ENCODE measurements at regions not wholly inside any gene's neighbourhood (a gene's known extent, or its start where the extent isn't known, plus 50 kb on each side); places are given as distances from the start of the nearest gene placed in this dataset.

- Histone ChIP-seq H3K79me2 (ENCODE audit: insufficient read depth, low read length) (no peaks in the 10 kb centered on the region), H3K27me3 (ENCODE audit: control insufficient read depth in 1 of 2, insufficient read depth in 2 of 2, low read length in 2 of 2) (no peaks in the 10 kb centered on the region), H3K9ac (ENCODE audit: insufficient read depth, low read depth, low read length) (no peak overlapping the region), H3K4me1 (ENCODE audit: insufficient read depth, low read length) (no peaks in the 10 kb centered on the region), H3K4me3 (replicated peaks in 1 of 3; ENCODE audit: insufficient read depth in 1 of 3, low read depth in 2 of 3, low read length in 3 of 3) (no peak overlapping the region), H2AFZ (ENCODE audit: low read length) (no peak overlapping the region), H3K36me3 (replicated peaks in 1 of 2; ENCODE audit: control insufficient read depth in 1 of 2, insufficient read depth in 2 of 2, low read length in 2 of 2) (no peaks in the 10 kb centered on the region), H3K4me2 (ENCODE audit: low read depth, low read length) (no peak overlapping the region), H4K20me1 (ENCODE audit: insufficient read depth, low read length) (no peaks in the 10 kb centered on the region), H3K27ac (ENCODE audit: extremely low read length, insufficient read depth, low read length) (no peak overlapping the region), H3K9me3 (ENCODE audit: low read length) (peaks cover 54% of the 10 kb centered on the region)
- WGBS (ENCODE audit: low lambda C conversion rate): 0% methylated on average over 4 of the region's 4 CpGs
- DNase-seq (ENCODE audit: low spot score) (no peak), ATAC-seq (no peak), FAIRE-seq (no peak)
- ChIA-PET POLR2A (no interaction called here), CTCF (ENCODE audit: low intra/inter-chr PET ratio, low total read pairs) (no interaction called here)
- TF ChIP-seq MTERF4 (CRISPR knock-in tag; IDR thresholded peaks at IDR 0.05): no peak
- no peak for TF ChIP-seq HNF4G (IDR thresholded peaks at IDR 0.05; ENCODE audit: borderline replicate concordance, low read depth, low read length)
- TF ChIP-seq HNF4G (CRISPR knock-in tag; IDR thresholded peaks at IDR 0.05; ENCODE audit: borderline replicate concordance, low read depth): no peak
- no peak for TF ChIP-seq MATR3 (CRISPR knock-in tag; IDR thresholded peaks at IDR 0.05)
- no peak for TF ChIP-seq MLLT10 (CRISPR knock-in tag; IDR thresholded peaks at IDR 0.05)
- TF ChIP-seq HNRNPK (IDR thresholded peaks at IDR 0.05; ENCODE audit: low read depth, low read length, poor library complexity, severe bottlenecking): no peak
- TF ChIP-seq MAFF (IDR thresholded peaks at IDR 0.05; ENCODE audit: low read depth, low read length): 0 out of 2 replicates have a peak, but pooled peaks have one; percentile 12
- TF ChIP-seq MAFK (conservative IDR thresholded peaks at IDR 0.05 in 1 of 2, IDR thresholded peaks at IDR 0.05 in 1 of 2; ENCODE audit: low read length in 2 of 2): peak in 1 of 2 experiments; percentile 30; a peak in 1 of 4 replicates
- no TSS peak for BruUV-seq (replicated peaks)
- in situ Hi-C loops (cut with HindIII; ENCODE audit: extremely low pct_ligation_motif_present, low pct_unique_long_range_greater_than_20kb) (no loop called here), intact Hi-C loops (cut with micrococcal nuclease; ENCODE audit: unreplicated experiment) (no loop called here)
Measured at GRCh38 chr7:53229202-53229601, 193.8 kb downstream of the POM121L12 start.

- WGBS (ENCODE audit: low lambda C conversion rate): 1% methylated on average over 4 of the region's 4 CpGs
- FAIRE-seq (no peak), DNase-seq (ENCODE audit: low spot score) (no peak), ATAC-seq (no peak)
- ChIA-PET CTCF (ENCODE audit: low intra/inter-chr PET ratio, low total read pairs) (no interaction called here), POLR2A (no interaction called here)
- H3K79me2 ChIP-seq (ENCODE audit: insufficient read depth, low read length): no peaks in the 10 kb centered on the region
- H3K27me3 ChIP-seq (ENCODE audit: control insufficient read depth in 1 of 2, insufficient read depth in 2 of 2, low read length in 2 of 2): no peaks in the 10 kb centered on the region
- H3K4me3 ChIP-seq (replicated peaks in 1 of 3; ENCODE audit: insufficient read depth in 1 of 3, low read depth in 2 of 3, low read length in 3 of 3): no peak overlapping the region
- no peak overlapping the region for H3K4me2 ChIP-seq (ENCODE audit: low read depth, low read length)
- H3K4me1 ChIP-seq (ENCODE audit: insufficient read depth, low read length): no peaks in the 10 kb centered on the region
- H3K9ac ChIP-seq (ENCODE audit: insufficient read depth, low read depth, low read length): no peak overlapping the region
- peaks cover 53% of the 10 kb centered on the region for H3K9me3 ChIP-seq (ENCODE audit: low read length)
- no peak overlapping the region for H2AFZ ChIP-seq (ENCODE audit: low read length)
- no TSS peak for BruUV-seq (replicated peaks)
- no peaks in the 10 kb centered on the region for H3K36me3 ChIP-seq (replicated peaks in 1 of 2; ENCODE audit: control insufficient read depth in 1 of 2, insufficient read depth in 2 of 2, low read length in 2 of 2)
- intact Hi-C loops (cut with micrococcal nuclease; ENCODE audit: unreplicated experiment) (no loop called here), in situ Hi-C loops (cut with HindIII; ENCODE audit: extremely low pct_ligation_motif_present, low pct_unique_long_range_greater_than_20kb) (no loop called here)
- no peak overlapping the region for H3K27ac ChIP-seq (ENCODE audit: extremely low read length, insufficient read depth, low read length)
- no peaks in the 10 kb centered on the region for H4K20me1 ChIP-seq (ENCODE audit: insufficient read depth, low read length)
- TF ChIP-seq AHDC1 (CRISPR knock-in tag; IDR thresholded peaks at IDR 0.05; ENCODE audit: borderline replicate concordance): no peak
- no peak for TF ChIP-seq SAFB2 (CRISPR knock-in tag; IDR thresholded peaks at IDR 0.05; ENCODE audit: borderline replicate concordance, low read depth)
- TF ChIP-seq AHR (CRISPR knock-in tag; IDR thresholded peaks at IDR 0.05): no peak
Measured at GRCh38 chr7:53237344-53237913, 202.0 kb downstream of the POM121L12 start.

Data from HepG2 (cell line).